ENCODE measurements at regions not wholly inside any gene's neighbourhood (a gene's known extent, or its start where the extent isn't known, plus 50 kb on each side); places are given as distances from the start of the nearest gene placed in this dataset.
A peak's percentile ranks its signal among the peaks of the same experiment; 100 is the strongest.
"Not testable (repeated sequence)": the region's sequence is repeated elsewhere in the genome, so short reads cannot be mapped to it uniquely, and the experiment has no call there.

DNA sequence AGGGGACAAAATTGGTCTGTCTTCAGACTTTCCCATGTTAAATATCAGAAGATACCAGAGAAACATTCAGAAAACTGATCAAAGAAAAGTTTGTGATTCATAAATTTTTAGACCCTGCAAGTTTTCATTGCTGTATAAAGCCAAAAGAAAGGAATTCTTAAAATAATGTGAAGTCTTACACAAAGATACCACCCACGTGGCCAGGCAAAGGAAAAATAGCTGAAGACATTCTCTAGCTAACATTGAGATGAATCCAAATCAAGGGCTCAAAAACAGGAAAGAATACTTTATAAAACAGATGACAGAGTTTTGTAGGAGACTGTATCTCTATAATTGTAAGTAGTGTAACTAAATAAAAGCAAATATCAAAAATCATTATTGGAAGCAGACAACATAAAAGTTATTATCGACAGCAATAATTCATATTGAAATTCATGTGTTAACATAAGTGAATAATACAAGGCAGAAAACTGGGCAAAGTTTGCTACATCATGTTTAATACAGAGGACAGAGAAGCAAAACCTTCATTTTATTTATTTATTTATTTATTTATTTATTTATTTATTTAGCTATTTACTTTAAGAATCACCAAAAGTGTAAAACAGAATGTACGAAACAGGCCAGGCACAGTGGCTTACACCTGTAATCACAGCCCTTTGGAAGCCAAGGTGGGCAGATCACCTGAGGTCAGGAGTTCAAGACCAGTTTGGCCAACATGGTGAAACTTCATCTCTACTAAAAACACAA lies 204.6 kb upstream of the SLIT2 start:
- FAIRE-seq: no peak

- FAIRE-seq: no peak
Observed at GRCh38 chr4:20046179-20046578, 205.5 kb upstream of the SLIT2 start.

DNA sequence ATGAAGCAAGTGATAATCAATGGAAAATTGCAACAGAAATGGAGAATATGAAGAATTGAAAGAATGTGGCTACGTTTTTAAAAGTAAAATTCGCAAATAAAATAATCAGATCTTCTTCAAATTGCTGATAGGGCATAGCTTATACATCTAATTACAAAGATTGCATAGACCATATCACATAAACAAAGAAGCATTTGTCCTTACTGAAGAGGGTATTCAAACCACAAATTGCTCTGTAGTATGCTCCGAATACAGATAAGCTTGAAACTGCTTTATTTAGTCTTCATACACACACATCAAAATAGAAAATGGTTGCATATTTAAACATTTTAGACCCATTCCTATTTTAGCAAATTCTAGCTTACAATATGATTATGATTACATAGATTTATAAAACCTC lies 206.7 kb upstream of the SLIT2 start:
- no peak for FAIRE-seq

GRCh38 chr4:20044502-20044911 lies 207.2 kb upstream of the SLIT2 start:
- FAIRE-seq: no peak

DNA sequence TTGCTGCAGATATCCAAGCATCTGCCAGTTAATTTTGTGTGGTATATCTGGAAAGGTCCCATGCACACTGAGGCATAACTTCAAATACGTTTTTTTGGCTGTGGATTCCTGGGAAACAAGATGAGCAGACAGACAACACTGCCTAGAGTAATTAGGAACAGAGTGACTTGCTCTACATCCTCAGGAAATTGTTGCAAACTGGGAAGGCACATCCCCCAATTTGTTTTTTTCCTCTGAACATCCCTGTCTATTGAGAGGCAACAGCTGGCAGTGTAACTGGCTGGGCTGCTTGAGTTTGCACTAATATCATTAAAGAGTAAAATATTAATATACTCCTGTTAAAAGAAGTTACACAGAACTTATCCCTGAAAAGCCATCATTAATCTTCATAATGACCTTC lies 207.7 kb upstream of the SLIT2 start:
- FAIRE-seq: no peak

- FAIRE-seq: no peak
Observed at GRCh38 chr4:20042769-20043168, 208.9 kb upstream of the SLIT2 start.

DNA sequence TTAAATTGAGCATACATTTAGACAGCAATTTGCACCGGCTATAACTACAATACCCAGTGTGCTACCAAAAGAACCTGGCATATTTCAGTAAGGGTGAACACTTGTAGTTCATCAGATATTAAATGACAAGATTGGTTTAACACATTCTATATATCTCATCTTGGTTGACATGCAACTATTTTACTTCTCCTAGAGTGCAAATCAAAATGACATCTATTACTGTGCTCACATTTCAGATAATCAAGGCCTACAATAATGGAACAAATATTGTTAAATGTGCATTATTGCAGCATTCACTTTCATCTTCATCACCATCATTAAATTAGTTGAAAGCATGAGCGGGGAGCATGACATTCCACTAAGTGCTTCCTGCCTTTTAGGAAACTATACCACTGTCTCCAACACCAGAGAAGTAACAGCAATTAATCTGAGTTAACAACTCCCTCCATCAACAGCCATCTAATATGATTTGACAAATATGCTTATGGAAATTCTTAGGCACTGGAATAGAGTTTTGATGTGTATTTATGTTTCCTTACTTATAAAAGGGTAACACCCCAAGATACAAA lies 209.8 kb upstream of the SLIT2 start:
- no peak for FAIRE-seq

- no peak for FAIRE-seq
Observed at GRCh38 chr4:20037745-20038144, 214.0 kb upstream of the SLIT2 start.

- peak; percentile 83 for FAIRE-seq
Observed at GRCh38 chr4:20030108-20030507, 221.6 kb upstream of the SLIT2 start.

DNA sequence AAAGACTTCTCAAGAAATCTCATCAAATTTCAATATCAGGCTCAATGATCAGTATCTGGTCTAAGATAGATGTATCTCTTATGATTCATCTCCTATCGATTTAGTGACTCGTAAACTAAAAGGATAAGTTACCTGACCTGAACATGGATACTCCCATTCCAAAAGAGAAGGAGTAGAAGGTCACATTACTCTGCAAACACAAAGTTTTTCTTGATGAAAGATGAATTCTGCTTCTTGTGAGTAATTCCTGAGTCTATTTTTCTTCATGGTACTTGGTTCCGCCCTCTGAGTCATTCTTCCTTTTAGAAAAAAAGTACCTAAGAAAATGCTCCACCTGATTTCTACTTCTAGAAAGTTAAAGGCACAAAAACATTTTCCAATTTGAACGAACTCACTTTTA lies 223.1 kb upstream of the SLIT2 start:
- FAIRE-seq: no peak

DNA sequence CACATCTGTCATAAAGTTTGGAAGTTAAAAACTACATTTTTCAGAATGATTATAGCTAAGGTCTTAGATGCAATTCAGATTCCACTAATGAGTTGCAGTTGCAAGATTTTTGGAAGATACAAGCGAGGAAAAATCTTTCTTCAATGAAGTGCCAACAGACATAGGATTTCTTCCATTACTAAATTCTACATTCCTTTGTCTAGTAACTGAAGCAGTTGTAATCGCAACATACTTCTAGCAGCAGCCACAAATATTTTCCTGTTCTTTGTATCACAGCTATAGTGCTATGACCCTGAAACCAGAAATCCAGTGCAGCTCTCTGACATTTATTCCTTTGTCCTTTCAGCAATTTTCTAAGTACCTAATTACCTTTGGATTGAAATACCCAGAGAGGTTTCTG lies 225.2 kb upstream of the SLIT2 start:
- FAIRE-seq: no peak

DNA sequence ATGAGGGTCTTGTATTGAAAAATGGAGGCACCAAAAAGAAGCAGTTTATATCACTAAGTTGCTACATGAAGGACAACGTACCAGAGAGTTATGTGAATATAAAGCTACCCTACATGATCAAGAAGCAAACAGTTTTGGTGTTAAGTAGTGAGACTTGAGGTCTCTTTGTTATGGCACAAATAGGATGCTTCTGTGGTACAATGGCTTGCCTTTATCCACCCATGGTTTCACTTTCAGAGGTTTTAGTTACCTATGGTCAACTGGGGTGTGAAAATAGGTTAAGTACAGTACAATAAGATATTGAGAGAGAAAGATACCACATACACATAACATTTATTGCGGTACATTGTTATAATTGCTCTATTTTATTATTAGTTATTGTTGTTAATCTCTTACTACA lies 229.2 kb upstream of the SLIT2 start:
- no peak for FAIRE-seq

- no peak for FAIRE-seq
Observed at GRCh38 chr4:20020056-20020455, 231.6 kb upstream of the SLIT2 start.

GRCh38 chr4:20019310-20020015 lies 232.2 kb upstream of the SLIT2 start:
- no peak for FAIRE-seq

- no peak for FAIRE-seq
Observed at GRCh38 chr4:20017777-20018115, 234.0 kb upstream of the SLIT2 start.

DNA sequence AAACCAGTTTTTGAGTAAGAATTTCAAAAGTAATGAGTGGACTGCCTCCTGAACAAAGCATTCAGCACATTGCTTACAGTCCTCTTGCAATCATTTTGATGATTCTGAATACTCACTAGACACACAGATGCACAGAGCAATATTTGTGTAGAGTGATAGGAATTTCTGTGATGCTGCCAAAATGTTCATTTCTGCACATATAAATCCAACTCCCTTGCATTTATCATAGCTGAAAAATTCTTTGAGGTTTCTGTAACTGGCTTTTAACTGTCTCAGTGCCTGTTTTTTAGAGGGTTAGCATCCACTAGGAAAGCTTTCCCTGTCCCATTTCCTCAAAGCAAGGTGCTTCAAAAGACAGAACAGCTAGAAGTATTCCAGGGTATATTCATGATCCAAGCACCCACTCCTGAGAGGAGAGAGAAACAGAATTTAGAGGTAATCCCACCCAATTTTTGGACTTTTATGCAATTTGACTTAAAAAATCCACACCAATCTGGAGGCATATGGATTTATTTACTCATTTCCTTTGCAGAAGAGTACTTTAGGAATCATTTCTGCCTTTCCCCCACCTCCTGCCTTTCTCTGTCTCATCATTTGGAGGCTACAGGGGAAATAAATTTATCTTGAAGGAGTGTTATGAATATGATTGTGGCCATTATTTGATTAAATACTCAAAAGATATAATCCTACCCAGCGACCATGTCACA lies 234.5 kb upstream of the SLIT2 start:
- no peak for FAIRE-seq

GRCh38 chr4:20015636-20016224 lies 236.0 kb upstream of the SLIT2 start:
- no peak for FAIRE-seq

DNA sequence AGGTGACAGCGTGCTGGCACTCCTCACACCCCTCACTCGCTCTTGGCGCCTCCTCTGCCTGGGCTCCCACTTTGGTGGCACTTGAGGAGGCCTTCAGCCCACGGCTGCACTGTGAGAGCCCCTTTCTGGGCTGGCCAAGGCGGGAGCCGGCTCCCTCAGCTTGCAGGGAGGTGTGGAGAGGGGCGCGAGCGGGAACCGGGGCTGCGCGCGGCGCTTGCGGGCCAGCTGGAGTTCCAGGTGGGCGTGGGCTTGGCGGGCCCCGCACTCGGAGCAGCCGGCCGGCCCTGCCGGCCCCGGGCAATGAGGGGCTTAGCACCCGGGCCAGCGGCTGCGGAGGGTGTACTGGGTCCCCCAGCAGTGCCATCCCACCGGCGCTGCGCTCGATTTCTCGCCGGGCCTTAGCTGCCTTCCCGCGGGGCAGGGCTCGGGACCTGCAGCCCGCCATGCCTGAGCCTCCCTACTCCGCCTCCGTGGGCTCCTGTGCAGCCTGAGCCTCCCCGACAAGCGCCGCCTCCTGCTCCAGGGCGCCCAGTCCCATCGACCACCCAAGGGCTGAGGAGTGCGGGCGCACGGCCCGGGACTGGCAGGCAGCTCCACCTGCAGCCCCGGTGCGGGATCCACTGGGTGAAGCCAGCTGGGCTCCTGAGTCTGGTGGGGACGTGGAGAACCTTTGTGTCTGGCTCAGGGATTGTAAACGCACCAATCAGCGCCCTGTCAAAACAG lies 247.7 kb upstream of the SLIT2 start:
- not testable (repeated sequence) for FAIRE-seq

GRCh38 chr4:19999775-20000414 lies 251.8 kb upstream of the SLIT2 start:
- no peak for FAIRE-seq

GRCh38 chr4:19999276-19999675 lies 252.4 kb upstream of the SLIT2 start:
- peak; percentile 41 for FAIRE-seq

GRCh38 chr4:19993242-19993641 lies 258.5 kb upstream of the SLIT2 start:
- FAIRE-seq: no peak

DNA sequence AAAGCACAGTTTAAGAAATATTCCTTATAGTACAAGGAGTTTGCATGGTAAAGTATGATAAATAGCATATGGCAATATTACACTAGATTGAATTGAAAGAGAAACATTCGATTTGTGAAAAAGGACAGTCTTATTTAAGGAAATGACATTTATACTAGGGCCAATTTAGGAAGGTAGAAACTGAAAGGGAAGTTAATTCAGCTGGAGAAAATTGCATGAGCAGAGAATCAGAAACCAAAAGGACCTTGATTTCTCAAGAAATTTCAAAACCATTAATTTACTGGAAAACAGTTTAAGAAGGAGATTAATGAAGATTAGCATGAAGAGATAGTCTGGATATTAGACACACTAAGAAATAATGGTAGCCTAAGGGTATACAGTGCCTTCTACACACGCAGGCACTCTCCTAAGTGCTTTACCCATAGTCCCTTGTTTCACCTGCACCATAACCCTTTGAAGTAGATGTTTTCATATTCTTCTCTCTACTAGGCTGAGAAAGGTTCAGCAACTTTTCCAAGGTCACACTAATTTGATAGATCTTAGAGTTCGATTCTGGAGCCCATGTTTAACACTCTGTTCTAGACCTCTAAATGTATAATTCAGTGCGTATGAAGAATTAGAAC lies 259.1 kb upstream of the SLIT2 start:
- FAIRE-seq: no peak

Measured in colon (tissue), 2 donors.